RWPE2 (cell line): ENCODE measurements at regions not wholly inside any gene's neighbourhood (a gene's known extent, or its start where the extent isn't known, plus 50 kb on each side); places are given as distances from the start of the nearest gene placed in this dataset.

ENCODE experiments used
- ATAC-seq: fragments of 200-7000 bp; cut with Tn5 transposase; 3 replicates; pipeline ENCODE4 v1.9.1; 2021; ENCODE audit warnings: low read depth
- DNase-seq: peaks from one replicate; pipeline ENCODE4 v3.0.0-alpha.2; 2020; ENCODE audit warnings: low spot score
- H3K27ac ChIP-seq: fragments of 450-650 bp; 2 replicates; pipeline ENCODE4 v1.5.1; 2017; ENCODE audit warnings: mild to moderate bottlenecking; ENCODE audit not compliant: poor library complexity, severe bottlenecking
- H3K27me3 ChIP-seq: fragments of 250-450 bp; sonication (Bioruptor Pico); 2 replicates; pipeline ENCODE4 v1.5.1; 2021; ENCODE audit warnings: mild to moderate bottlenecking, moderate library complexity; ENCODE audit not compliant: insufficient read depth, poor library complexity, severe bottlenecking
- H3K36me3 ChIP-seq: fragments of 250-450 bp; sonication (Bioruptor Pico); 2 replicates; pipeline ENCODE4 v1.5.1; 2020; ENCODE audit warnings: low read depth, mild to moderate bottlenecking, moderate library complexity
- H3K4me1 ChIP-seq: fragments of 250-450 bp; sonication (Bioruptor Pico); 2 replicates; pipeline ENCODE4 v1.5.1; 2021; ENCODE audit warnings: mild to moderate bottlenecking, moderate library complexity; ENCODE audit not compliant: insufficient read depth, poor library complexity, severe bottlenecking
- H3K4me3 ChIP-seq: fragments of 250-450 bp; sonication (Bioruptor Pico); 2 replicates; pipeline ENCODE4 v1.5.1; 2021; ENCODE audit warnings: mild to moderate bottlenecking, moderate library complexity; ENCODE audit not compliant: severe bottlenecking
- H3K9me3 ChIP-seq: fragments of 250-450 bp; sonication (Bioruptor Pico); 2 replicates; pipeline ENCODE4 v1.5.1; 2021; ENCODE audit warnings: mild to moderate bottlenecking, moderate library complexity; ENCODE audit not compliant: severe bottlenecking
- CTCF ChIP-seq: fragments of 450-650 bp; IDR thresholded peaks from one replicate; pipeline ENCODE4 v1.5.1; 2017; ENCODE audit warnings: mild to moderate bottlenecking, moderate library complexity; ENCODE audit not compliant: poor library complexity, severe bottlenecking

GRCh38 chr3:34235096-34235495 lies 436.7 kb downstream of the PDCD6IP start:
- no peak for ATAC-seq
- no peak for TF ChIP-seq CTCF
- Histone ChIP-seq H3K27me3 (no peaks in the 10 kb centered on the region), H3K9me3 (no peaks in the 10 kb centered on the region), H3K36me3 (no peaks in the 10 kb centered on the region), H3K27ac (no peak overlapping the region), H3K4me3 (no peak overlapping the region), H3K4me1 (no peaks in the 10 kb centered on the region)
- DNase-seq, result no peak

GRCh38 chr3:34237946-34238345 lies 439.5 kb downstream of the PDCD6IP start:
- no peak for DNase-seq

GRCh38 chr3:34238407-34238806 lies 440.0 kb downstream of the PDCD6IP start:
- DNase-seq, result no peak
- Histone ChIP-seq H3K27me3 (no peaks in the 10 kb centered on the region), H3K4me1 (no peaks in the 10 kb centered on the region), H3K36me3 (no peaks in the 10 kb centered on the region), H3K4me3 (no peak overlapping the region), H3K9me3 (no peaks in the 10 kb centered on the region), H3K27ac (no peak overlapping the region)
- no peak for TF ChIP-seq CTCF
- no peak for ATAC-seq

More at GRCh38 chr3:34237946-34238345, 439.5 kb downstream of the PDCD6IP start:
- TF ChIP-seq CTCF, result no peak
- no peaks in the 10 kb centered on the region for H3K4me1 ChIP-seq
- no peak overlapping the region for H3K4me3 ChIP-seq
- H3K27ac ChIP-seq, result no peak overlapping the region
- no peaks in the 10 kb centered on the region for H3K9me3 ChIP-seq
- no peaks in the 10 kb centered on the region for H3K27me3 ChIP-seq
- no peak for ATAC-seq
- H3K36me3 ChIP-seq, result no peaks in the 10 kb centered on the region

DNA sequence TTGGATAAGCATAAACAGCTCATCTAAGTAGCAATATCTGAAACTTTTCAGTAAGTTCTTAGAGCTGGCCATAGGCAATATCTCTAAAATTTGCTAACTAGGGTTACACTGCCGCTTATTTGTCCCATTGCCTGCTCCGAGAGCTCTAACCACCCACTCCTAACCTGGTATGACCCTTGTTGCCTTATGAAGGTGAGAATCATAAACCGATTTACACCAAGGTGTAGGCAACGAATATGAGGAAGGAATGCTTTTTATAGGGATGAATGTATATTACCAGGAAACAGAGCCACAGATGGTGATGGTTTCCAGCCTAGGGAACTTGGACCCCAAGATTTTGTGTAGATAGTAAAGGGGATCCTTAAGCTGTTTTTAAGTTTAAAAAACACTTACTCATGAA lies 440.9 kb downstream of the PDCD6IP start:
- Histone ChIP-seq H3K36me3 (no peaks in the 10 kb centered on the region), H3K9me3 (no peaks in the 10 kb centered on the region), H3K4me1 (no peaks in the 10 kb centered on the region), H3K27me3 (no peaks in the 10 kb centered on the region), H3K4me3 (no peak overlapping the region), H3K27ac (no peak overlapping the region)
- ATAC-seq (no peak), DNase-seq (no peak)
- TF ChIP-seq CTCF, result no peak

GRCh38 chr3:34239875-34240274 lies 441.4 kb downstream of the PDCD6IP start:
- Histone ChIP-seq H3K27ac (no peak overlapping the region), H3K4me1 (no peaks in the 10 kb centered on the region), H3K36me3 (no peaks in the 10 kb centered on the region), H3K4me3 (no peak overlapping the region), H3K9me3 (no peaks in the 10 kb centered on the region), H3K27me3 (no peaks in the 10 kb centered on the region)
- TF ChIP-seq CTCF, result no peak
- DNase-seq, result no peak
- ATAC-seq, result no peak
